Duodenal mucosa (tissue), 2 donors: ENCODE measurements at regions not wholly inside any gene's neighbourhood (a gene's known extent, or its start where the extent isn't known, plus 50 kb on each side); places are given as distances from the start of the nearest gene placed in this dataset.

Source experiments
- H3K27ac ChIP-seq: one replicate; pipeline ENCODE4 v1.7.0; 2013; ENCODE audit warnings: low read depth, low read length
- H3K27me3 ChIP-seq, 2 donors: one replicate each; pipeline ENCODE4 v1.7.0; 2013; ENCODE audit warnings: low read length in 2 of 2, control low read depth in 1 of 2; ENCODE audit not compliant: insufficient read depth in 2 of 2, control insufficient read depth in 1 of 2
- H3K36me3 ChIP-seq, 2 donors: one replicate each; pipeline ENCODE4 v1.7.0; 2013; ENCODE audit warnings: low read length in 2 of 2, control low read depth in 1 of 2; ENCODE audit not compliant: insufficient read depth in 2 of 2, control insufficient read depth in 1 of 2
- H3K4me1 ChIP-seq, 2 donors: one replicate each; pipeline ENCODE4 v1.7.0; 2013; ENCODE audit warnings: low read length in 2 of 2, control low read depth in 1 of 2; ENCODE audit not compliant: insufficient read depth in 2 of 2, control insufficient read depth in 1 of 2
- H3K4me3 ChIP-seq, 2 donors: one replicate each; pipeline ENCODE4 v1.7.0; 2013; ENCODE audit warnings: low read length in 2 of 2, low read depth in 1 of 2
- H3K9ac ChIP-seq, 2 donors: one replicate each; pipeline ENCODE4 v1.7.0; 2013; ENCODE audit warnings: low read length in 2 of 2, low read depth in 1 of 2
- H3K9me3 ChIP-seq, 2 donors: one replicate each; pipeline ENCODE4 v1.7.0; 2013; ENCODE audit warnings: low read length in 2 of 2, control low read depth in 1 of 2; ENCODE audit not compliant: control insufficient read depth in 1 of 2

DNA sequence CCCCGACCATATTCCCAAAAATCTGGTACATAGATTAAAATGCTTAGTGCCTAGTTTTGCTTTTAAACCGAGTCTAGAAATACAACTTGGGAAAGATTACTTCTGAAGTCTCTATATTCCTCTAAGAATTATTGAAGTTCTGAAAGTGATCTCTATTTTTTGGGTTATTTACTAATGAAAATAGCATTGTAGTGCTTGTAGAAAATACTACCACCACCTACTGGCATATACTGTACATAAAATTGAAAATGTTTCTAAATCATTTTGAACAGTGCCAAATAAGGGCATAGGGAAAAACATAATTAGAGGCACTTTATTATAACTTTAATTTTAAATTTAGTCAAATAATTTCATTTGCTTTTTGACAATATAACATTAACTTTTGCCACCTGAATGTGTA, 1399.6 kb upstream of the ZEB2 start:
- H3K4me3 ChIP-seq: no peak overlapping the region
- H3K27me3 ChIP-seq: no peaks in the 10 kb centered on the region
- no peaks in the 10 kb centered on the region for H3K36me3 ChIP-seq
- no peak overlapping the region for H3K27ac ChIP-seq
- H3K9ac ChIP-seq: no peak overlapping the region
- no peaks in the 10 kb centered on the region for H3K9me3 ChIP-seq
- H3K4me1 ChIP-seq: no peaks in the 10 kb centered on the region

GRCh38 chr2:145918951-145919350, 1399.0 kb upstream of the ZEB2 start:
- Histone ChIP-seq H3K4me3 (no peak overlapping the region), H3K4me1 (no peaks in the 10 kb centered on the region), H3K36me3 (no peaks in the 10 kb centered on the region), H3K9me3 (no peaks in the 10 kb centered on the region), H3K27me3 (no peaks in the 10 kb centered on the region), H3K27ac (no peak overlapping the region), H3K9ac (no peak overlapping the region)

DNA sequence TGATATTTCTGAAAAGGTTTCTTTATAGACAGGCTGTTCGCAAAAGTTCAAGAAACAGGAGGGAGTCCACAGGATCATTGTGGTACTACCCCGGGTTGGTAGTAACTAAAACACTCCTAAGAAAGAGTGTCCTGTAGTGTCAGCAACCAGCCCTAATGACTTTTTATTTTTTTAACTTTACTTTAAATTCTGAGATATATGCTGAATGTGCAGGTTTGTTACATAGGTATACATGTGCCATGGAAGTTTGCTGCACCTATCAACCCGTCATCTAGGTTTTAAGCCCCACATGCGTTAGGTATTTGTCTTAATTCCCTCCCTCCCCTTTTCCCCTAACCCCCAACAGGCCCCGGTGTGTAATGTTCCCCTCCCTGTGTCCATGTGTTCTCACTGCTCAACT, 1396.9 kb upstream of the ZEB2 start:
- no peak overlapping the region for H3K27ac ChIP-seq
- H3K4me3 ChIP-seq: no peak overlapping the region
- no peaks in the 10 kb centered on the region for H3K4me1 ChIP-seq
- no peaks in the 10 kb centered on the region for H3K36me3 ChIP-seq
- H3K9ac ChIP-seq: no peak overlapping the region
- no peaks in the 10 kb centered on the region for H3K27me3 ChIP-seq
- H3K9me3 ChIP-seq: no peaks in the 10 kb centered on the region

DNA sequence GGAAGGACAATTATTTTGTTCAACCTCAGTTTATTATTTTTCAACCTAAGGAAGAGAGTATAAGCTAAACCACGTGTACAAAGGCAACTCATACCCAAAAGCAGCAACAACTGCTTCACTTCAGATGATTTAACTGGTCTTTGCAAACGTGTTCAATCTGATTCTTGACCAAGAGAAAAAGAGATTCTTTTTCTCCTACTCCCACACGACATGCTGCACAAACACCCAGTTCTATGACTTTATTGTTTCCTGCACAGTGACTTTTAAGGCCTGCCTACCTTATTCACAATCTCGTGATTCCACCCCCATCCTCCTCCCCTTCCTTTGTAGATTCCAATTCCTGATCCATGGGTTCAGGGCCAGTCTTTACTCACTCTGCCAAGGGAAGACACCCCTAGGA, 1394.8 kb upstream of the ZEB2 start:
- H3K4me1 ChIP-seq: no peaks in the 10 kb centered on the region
- no peaks in the 10 kb centered on the region for H3K36me3 ChIP-seq
- H3K4me3 ChIP-seq: no peak overlapping the region
- H3K27me3 ChIP-seq: no peaks in the 10 kb centered on the region
- no peaks in the 10 kb centered on the region for H3K9me3 ChIP-seq
- H3K9ac ChIP-seq: no peak overlapping the region
- no peak overlapping the region for H3K27ac ChIP-seq

- no peaks in the 10 kb centered on the region for H3K27me3 ChIP-seq
- no peak overlapping the region for H3K27ac ChIP-seq
- H3K4me1 ChIP-seq: no peaks in the 10 kb centered on the region
- H3K4me3 ChIP-seq: no peak overlapping the region
- H3K9ac ChIP-seq: no peak overlapping the region
- no peaks in the 10 kb centered on the region for H3K36me3 ChIP-seq
- H3K9me3 ChIP-seq: no peaks in the 10 kb centered on the region
Measured at GRCh38 chr2:145910416-145910815, 1390.5 kb upstream of the ZEB2 start.

DNA sequence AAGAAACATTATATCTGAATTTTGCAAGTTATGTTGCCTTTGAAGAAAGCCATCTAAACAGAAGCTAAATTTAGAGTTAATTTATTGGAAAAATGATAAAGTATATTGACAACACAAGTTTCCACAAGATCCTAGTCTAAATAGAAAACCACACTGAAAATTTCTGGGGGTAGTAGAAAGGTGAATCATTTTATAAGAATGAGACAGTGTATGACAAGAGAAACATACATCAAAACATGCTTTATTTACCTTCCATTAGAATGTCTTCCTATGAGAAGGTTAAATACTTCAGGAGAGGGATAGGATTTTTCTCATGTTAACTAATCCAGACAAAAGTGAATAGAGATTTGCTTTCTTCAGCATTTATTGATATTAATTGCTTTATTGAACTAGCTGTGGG, 1389.8 kb upstream of the ZEB2 start:
- Histone ChIP-seq H3K4me1 (no peaks in the 10 kb centered on the region), H3K4me3 (no peak overlapping the region)

DNA sequence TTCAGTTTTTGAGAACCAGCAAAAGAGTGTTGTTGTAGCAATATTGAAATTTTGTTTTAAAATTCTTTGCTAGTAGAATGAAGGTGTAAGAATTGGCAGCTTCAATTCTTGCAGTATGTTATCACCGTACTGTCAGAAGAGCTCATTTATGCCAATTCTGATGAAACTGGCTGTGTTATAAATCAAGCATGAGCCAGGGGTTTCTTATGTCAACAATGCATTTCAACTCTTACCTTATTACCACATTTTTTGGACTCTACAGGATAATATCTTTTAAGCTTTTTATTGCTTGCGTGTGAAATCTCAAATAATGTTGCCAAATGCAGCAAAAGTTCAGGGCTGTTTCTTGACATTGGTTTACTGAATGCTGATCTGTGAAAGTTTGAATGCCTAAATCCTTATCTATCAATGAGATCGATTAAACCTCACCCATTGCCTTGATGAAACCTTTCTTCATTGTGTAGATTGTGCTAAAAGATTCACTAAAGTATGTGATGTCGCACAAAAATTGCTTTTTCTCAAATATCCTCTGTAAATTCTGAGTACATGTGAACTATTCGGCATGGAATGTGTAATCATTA, 1389.3 kb upstream of the ZEB2 start:
- Histone ChIP-seq H3K4me3 (no peak overlapping the region), H3K27me3 (no peaks in the 10 kb centered on the region), H3K9ac (no peak overlapping the region), H3K9me3 (no peaks in the 10 kb centered on the region), H3K4me1 (no peaks in the 10 kb centered on the region), H3K27ac (no peak overlapping the region), H3K36me3 (no peaks in the 10 kb centered on the region)

More for the DNA sequence above, 1389.8 kb upstream of the ZEB2 start:
- Histone ChIP-seq H3K9me3 (no peaks in the 10 kb centered on the region), H3K36me3 (no peaks in the 10 kb centered on the region), H3K27ac (no peak overlapping the region), H3K9ac (no peak overlapping the region), H3K27me3 (no peaks in the 10 kb centered on the region)

- Histone ChIP-seq H3K4me1 (no peaks in the 10 kb centered on the region), H3K9ac (no peak overlapping the region), H3K36me3 (no peaks in the 10 kb centered on the region), H3K27ac (no peak overlapping the region), H3K27me3 (no peaks in the 10 kb centered on the region), H3K4me3 (no peak overlapping the region), H3K9me3 (no peaks in the 10 kb centered on the region)
Measured at GRCh38 chr2:145906354-145906753, 1386.4 kb upstream of the ZEB2 start.

GRCh38 chr2:145905371-145905770, 1385.5 kb upstream of the ZEB2 start:
- H3K9ac ChIP-seq: no peak overlapping the region
- no peaks in the 10 kb centered on the region for H3K9me3 ChIP-seq
- no peaks in the 10 kb centered on the region for H3K4me1 ChIP-seq
- no peak overlapping the region for H3K27ac ChIP-seq
- no peaks in the 10 kb centered on the region for H3K36me3 ChIP-seq
- H3K4me3 ChIP-seq: no peak overlapping the region
- no peaks in the 10 kb centered on the region for H3K27me3 ChIP-seq

GRCh38 chr2:145897151-145897550, 1377.2 kb upstream of the ZEB2 start:
- H3K27ac ChIP-seq: no peak overlapping the region
- H3K9me3 ChIP-seq: no peaks in the 10 kb centered on the region
- H3K4me3 ChIP-seq: no peak overlapping the region
- H3K9ac ChIP-seq: no peak overlapping the region
- no peaks in the 10 kb centered on the region for H3K27me3 ChIP-seq
- H3K36me3 ChIP-seq: no peaks in the 10 kb centered on the region
- no peaks in the 10 kb centered on the region for H3K4me1 ChIP-seq

GRCh38 chr2:145887915-145888314, 1368.0 kb upstream of the ZEB2 start:
- no peak overlapping the region for H3K4me3 ChIP-seq

More at GRCh38 chr2:145887915-145888314, 1368.0 kb upstream of the ZEB2 start:
- Histone ChIP-seq H3K36me3 (no peaks in the 10 kb centered on the region), H3K27ac (no peak overlapping the region), H3K9ac (no peak overlapping the region), H3K9me3 (no peaks in the 10 kb centered on the region), H3K27me3 (no peaks in the 10 kb centered on the region), H3K4me1 (no peaks in the 10 kb centered on the region)
